ENCODE measurements at regions not wholly inside any gene's neighbourhood (a gene's known extent, or its start where the extent isn't known, plus 50 kb on each side); places are given as distances from the start of the nearest gene placed in this dataset.

DNA sequence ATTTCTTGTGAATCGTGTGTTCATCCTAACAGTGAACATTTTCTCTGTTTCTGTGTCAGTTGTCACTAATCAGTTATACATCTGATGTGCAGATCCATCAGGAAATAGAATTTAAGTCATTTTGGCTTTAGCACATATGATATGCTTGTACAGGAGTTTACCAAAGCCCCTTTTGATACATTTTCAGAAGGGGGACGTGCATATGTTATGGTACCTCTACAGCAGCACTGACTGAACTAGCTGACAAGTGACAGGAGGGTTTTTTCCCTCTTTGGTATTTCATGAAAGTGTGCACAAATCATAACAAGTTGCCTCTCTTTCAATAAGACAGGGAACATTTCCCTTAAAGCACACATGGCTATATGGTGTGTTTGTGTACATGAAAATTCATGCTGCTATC is 536.5 kb downstream of the PLCL1 start:
- no peak overlapping the region for H3K4me3 ChIP-seq (ENCODE audit: low read length)
- no peak for DNase-seq (ENCODE audit: low read depth)
- TF ChIP-seq, protein P1, sequence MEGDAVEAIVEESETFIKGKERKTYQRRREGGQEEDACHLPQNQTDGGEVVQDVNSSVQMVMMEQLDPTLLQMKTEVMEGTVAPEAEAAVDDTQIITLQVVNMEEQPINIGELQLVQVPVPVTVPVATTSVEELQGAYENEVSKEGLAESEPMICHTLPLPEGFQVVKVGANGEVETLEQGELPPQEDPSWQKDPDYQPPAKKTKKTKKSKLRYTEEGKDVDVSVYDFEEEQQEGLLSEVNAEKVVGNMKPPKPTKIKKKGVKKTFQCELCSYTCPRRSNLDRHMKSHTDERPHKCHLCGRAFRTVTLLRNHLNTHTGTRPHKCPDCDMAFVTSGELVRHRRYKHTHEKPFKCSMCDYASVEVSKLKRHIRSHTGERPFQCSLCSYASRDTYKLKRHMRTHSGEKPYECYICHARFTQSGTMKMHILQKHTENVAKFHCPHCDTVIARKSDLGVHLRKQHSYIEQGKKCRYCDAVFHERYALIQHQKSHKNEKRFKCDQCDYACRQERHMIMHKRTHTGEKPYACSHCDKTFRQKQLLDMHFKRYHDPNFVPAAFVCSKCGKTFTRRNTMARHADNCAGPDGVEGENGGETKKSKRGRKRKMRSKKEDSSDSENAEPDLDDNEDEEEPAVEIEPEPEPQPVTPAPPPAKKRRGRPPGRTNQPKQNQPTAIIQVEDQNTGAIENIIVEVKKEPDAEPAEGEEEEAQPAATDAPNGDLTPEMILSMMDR (conservative IDR thresholded peaks at IDR 0.05; ENCODE audit: low read depth, low read length), result no peak

DNA sequence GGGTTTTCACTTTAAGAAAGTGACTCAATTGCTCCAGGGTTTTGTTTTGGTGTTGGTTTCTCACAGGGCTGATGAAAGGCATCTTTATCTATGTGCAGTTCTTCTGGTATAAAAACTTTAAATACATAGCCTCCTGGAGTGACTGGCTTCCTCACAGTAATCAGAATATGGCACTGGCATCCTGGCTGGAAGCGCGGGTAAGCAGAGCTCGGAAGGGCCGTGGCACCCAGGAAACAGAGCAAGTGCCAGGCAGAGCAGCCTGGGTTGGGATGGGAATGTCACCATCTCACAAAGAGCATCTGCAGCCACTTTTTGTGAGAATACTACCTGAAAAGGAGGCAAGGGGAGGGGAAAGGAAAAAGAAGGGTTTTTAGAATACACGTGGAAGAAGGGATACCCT is 534.7 kb downstream of the PLCL1 start:
- TF ChIP-seq, protein P1 (conservative IDR thresholded peaks at IDR 0.05; ENCODE audit: low read depth, low read length), result no peak
- DNase-seq (ENCODE audit: low read depth), result no peak
- no peak overlapping the region for H3K4me3 ChIP-seq (ENCODE audit: low read length)

DNA sequence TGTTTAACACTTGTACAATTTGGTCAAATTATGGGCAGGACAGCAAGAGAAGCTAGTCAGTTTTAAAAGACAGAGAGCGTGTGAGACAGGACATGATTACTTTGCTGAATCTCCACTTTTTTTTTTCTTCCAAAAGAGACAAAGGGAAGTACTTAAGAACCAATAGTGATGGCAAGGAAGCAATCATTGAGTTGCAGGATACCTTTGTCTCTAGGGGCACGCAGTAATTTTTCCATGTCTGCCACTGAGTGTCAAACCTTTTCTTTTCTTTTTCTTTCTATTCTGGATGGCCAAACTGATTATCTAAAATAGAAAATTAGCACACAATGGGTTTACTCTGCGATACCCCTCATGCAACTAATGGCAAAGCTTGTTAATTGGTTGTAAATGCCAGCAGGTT is 533.0 kb downstream of the PLCL1 start:
- no peak overlapping the region for H3K4me3 ChIP-seq (ENCODE audit: low read length)
- TF ChIP-seq, protein P1 (conservative IDR thresholded peaks at IDR 0.05; ENCODE audit: low read depth, low read length), result no peak
- no peak for DNase-seq (ENCODE audit: low read depth)

DNA sequence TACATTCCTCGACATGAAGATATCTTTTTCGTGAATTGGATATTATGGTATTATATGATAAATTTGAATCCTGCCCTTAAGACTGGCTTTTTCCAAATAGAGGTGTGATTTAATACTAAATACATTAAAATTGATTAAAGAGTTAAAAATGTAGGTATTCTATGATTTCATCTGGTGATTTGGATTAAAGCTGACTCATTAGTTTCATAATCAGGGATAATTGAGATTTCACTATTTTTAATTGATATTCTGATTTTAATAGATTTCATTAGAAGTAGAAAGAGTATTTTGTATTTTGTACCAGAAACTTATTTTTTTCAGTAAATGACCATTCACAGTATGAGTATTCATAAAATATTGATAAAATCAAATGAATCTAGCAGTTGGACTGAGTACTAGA is 524.1 kb downstream of the PLCL1 start:
- no peak for DNase-seq (ENCODE audit: low read depth)
- H3K4me3 ChIP-seq (ENCODE audit: low read length), result no peak overlapping the region

DNA sequence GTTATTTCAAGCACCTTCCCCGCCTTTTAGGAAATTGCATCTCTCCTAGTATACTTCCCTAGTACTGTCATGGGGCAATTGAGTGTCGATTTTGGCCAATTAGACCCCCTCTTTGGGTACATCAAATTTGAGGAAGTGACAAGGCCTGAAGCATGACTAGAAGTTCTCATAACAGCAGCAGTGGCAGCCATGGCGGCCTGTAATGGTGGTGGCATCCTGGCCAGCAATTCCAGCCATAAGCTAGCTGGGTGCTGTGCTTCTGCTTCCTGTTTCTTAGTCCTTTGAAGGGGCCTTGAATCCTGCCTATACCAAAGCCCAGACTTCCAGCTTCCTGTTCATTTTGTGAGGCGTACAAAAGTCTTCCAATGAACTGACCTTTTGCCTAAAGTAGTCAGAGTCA is 523.1 kb downstream of the PLCL1 start:
- no peak overlapping the region for H3K4me3 ChIP-seq (ENCODE audit: low read length)
- DNase-seq (ENCODE audit: low read depth), result no peak
- TF ChIP-seq, protein P1 (conservative IDR thresholded peaks at IDR 0.05; ENCODE audit: low read depth, low read length), result no peak

More for the DNA sequence above, 524.1 kb downstream of the PLCL1 start:
- TF ChIP-seq, protein P1 (conservative IDR thresholded peaks at IDR 0.05; ENCODE audit: low read depth, low read length), result no peak

DNA sequence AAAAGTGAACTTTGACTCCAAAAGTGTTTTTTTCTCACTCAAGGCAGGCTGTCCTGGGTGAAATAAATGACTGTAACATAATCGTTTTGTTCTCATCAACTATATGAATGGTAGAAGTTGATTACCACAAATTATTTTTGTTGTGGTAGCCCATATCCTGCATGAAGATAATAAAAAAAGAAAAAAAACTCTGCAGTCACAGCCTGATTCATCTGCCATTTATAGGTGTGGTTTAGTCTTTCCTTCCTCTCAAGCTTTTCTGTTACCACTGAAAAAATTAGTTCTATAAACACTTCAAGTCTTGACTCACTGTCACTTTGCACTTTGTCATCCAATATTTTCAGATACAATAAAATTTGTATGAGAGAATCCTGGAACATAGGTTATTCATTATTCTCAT is 522.0 kb downstream of the PLCL1 start:
- H3K4me3 ChIP-seq (ENCODE audit: low read length), result no peak overlapping the region
- TF ChIP-seq, protein P1 (conservative IDR thresholded peaks at IDR 0.05; ENCODE audit: low read depth, low read length), result no peak
- no peak for DNase-seq (ENCODE audit: low read depth)

DNA sequence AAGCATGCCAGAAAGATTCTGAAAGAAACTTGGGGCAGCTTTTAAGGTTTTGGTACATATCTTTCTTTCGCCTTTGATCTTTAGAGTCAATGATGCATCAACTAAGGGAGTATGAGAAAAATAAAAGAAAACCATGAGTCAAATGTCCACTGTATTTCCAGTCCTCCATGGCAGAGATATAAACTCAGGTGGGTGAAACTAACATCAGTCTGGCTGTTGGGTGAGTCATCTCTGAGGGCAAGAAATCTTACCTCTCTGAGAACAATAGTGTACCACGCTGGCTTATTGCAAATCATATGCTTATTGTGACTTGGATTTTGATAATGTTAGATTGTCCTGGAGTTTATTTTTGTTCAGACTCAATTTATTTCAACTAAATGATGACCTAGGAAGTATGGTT is 521.0 kb downstream of the PLCL1 start:
- TF ChIP-seq, protein P1 (conservative IDR thresholded peaks at IDR 0.05; ENCODE audit: low read depth, low read length), result no peak
- H3K4me3 ChIP-seq (ENCODE audit: low read length), result no peak overlapping the region
- no peak for DNase-seq (ENCODE audit: low read depth)

All from retinal pigment epithelial cell (primary cell).